HG03280 (cell line): ENCODE measurements at regions not wholly inside any gene's neighbourhood (a gene's known extent, or its start where the extent isn't known, plus 50 kb on each side); places are given as distances from the start of the nearest gene placed in this dataset.
"Not testable (repeated sequence)": the region's sequence is repeated elsewhere in the genome, so short reads cannot be mapped to it uniquely, and the experiment has no call there.

Experiments
- ATAC-seq: cut with Tn5 transposase; IDR thresholded peaks from one replicate; pipeline ENCODE4 v1.9.1; 2021; ENCODE audit warnings: mild to moderate bottlenecking, moderate library complexity; ENCODE audit not compliant: unreplicated experiment

DNA sequence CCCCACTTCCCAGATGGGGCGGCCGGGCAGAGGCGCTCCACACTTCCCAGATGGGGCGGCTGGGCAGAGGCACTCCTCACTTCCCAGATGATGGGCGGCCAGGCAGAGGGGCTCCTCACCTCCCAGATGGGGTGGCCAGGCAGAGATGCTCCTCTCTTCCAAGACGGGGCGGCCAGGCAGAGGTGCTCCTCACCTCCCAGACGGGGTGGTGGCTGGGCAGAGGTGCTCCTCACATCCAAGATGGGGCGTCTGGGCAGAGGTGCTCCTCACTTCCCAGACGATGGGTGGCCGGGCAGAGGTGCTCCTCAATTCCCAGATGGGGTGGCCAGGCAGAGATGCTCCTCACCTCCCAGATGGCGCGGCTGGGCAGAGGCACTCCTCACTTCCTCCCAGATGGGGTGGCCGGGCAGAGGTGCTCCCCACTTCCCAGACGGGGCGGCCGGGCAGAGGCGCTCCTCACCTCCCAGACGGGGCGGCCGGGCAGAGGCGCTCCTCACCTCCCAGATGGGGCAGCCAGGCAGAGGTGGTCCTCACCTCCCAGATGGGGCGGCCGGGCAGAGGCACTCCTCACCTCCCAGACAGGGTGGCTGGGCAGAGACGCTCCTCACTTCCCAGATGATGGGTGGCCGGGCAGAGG is 275.2 kb downstream of the LIPI start:
- not testable (repeated sequence) for ATAC-seq

DNA sequence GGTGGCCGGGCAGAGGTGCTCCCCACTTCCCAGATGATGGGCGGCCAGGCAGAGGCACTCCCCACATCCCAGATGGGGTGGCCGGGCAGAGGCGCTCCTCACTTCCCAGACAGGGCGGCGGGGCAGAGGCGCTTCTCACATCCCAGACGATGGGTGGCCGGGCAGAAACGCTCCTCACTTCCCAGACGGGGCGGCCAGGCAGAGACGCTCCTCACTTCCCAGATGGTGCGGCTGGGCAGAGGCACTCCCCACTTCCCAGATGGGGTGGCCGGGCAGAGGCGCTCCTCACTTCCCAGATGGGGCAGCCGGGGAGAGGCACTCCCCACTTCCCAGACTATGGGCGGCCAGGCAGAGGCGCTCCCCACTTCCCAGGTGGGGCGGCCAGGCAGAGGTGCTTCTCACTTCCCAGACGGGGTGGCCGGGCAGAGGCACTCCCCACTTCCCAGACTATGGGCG is 275.8 kb downstream of the LIPI start:
- ATAC-seq, result not testable (repeated sequence)

DNA sequence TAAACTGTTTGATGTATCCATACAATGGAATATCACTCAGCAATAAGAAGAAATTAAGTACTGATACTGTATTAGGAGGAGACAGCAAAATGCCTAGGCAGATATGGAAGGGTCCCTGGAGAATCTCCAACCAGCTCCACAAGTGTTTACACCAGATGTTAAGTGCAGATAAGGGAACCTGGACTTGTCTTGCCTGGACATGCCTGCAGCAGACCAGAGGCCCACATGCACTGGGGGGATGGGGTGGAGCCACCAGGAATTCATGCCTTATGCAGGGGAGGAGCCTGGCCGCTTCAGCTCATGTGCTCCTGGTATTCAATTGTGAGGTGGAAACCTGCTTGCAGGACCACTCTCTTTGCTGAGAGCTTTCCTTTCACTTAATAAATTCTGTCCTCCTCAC is 287.6 kb downstream of the LIPI start:
- not testable (repeated sequence) for ATAC-seq

- not testable (repeated sequence) for ATAC-seq
Observed at GRCh38 chr21:13921455-13921854, 289.3 kb downstream of the LIPI start.

DNA sequence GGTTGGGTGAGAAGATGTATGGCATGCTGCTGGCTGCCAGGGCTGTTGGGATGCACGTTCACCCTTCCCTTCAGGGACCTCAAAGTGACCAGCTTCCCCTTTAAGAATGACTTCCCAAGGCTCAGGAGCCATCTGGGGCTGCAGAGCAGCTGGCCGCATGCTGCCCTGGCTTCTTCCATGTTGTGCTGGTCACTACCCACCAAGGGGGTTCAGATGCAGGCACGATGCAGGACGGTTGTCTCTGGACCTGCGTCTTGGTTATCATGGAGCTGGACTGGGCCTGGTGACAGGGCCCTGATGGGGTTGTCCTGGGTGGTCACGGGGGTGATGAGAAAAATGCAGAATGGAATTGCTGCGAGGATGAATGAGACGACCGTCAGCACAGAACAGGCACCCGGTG is 297.8 kb downstream of the POTED start:
- not testable (repeated sequence) for ATAC-seq

GRCh38 chr21:13896596-13897247 is 287.1 kb downstream of the POTED start:
- not testable (repeated sequence) for ATAC-seq

GRCh38 chr21:13893617-13894016 is 284.0 kb downstream of the POTED start:
- ATAC-seq, result not testable (repeated sequence)

DNA sequence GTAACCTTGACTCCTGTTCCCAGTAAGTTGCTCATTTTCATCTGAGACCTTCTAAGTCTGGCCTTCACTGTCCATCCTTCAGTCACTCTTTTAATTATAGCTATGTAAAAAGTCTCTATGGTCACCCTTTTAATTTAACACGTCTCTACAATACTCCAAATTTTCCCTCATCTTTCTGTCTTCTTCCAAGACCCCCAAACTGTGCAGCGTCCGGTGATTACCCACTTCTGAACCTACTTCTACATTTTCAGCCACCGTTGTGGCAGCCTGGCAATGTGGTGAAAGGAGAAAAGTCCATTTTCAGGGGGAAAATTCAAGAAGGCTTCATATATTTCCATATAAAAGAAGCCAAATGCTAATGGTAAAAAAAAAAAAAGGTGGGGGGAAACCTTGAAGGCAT is 283.4 kb downstream of the POTED start:
- ATAC-seq, result not testable (repeated sequence)

GRCh38 chr21:13892146-13892751 is 282.7 kb downstream of the POTED start:
- not testable (repeated sequence) for ATAC-seq

DNA sequence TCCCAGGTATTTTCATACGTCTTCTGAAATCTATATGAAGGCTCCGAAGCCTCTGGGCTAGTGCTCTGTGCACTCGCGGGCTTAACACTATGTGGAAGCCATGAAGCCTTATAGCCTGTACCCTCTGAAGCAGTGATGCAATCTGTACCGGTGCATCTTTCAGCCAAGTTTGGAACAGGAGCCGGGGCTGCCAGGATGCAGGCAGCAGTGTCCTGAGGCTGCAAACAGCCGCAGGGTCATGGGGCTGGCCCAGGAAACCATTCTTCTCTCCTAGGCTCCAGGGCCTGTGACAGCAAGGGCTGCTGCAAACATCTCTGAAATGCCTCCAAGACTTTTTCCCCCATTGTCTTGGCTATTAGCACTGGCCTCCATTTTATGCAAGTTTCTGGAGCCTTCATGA is 279.6 kb downstream of the POTED start:
- ATAC-seq, result not testable (repeated sequence)

DNA sequence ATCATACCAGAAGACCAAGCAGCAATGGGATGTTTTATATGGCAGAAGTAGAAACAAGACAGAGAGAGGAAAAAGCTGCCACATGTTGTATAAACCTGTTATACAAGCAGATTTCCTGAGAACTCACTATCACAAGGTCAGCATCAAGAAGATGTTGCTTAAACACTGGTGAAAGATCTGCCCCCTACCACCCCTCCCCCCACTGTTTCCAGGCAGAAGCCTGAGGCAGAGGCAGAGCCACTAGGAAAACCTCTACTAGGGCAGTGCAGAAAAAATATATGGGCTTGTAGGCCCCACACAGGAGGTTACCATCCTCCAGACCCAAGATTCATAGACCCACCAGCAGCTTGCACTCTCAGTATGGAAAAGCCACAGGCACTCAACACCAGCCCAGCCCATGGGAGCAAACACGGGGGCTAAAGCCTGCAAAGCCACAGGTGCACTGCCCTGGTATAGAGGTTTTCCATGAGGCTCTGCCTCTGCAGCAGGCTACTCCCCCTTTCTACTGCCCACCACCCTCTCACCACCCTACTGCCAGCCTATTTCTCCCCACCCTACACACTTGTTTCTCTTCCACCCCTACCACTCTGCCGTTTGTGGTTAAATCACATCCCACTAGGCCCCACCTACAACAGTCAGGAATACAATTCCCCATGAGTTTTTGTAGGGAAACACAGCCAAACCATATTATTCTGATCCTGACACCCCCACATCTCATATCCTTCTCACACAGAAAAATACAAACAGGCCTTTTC is 274.2 kb downstream of the POTED start:
- ATAC-seq, result not testable (repeated sequence)

DNA sequence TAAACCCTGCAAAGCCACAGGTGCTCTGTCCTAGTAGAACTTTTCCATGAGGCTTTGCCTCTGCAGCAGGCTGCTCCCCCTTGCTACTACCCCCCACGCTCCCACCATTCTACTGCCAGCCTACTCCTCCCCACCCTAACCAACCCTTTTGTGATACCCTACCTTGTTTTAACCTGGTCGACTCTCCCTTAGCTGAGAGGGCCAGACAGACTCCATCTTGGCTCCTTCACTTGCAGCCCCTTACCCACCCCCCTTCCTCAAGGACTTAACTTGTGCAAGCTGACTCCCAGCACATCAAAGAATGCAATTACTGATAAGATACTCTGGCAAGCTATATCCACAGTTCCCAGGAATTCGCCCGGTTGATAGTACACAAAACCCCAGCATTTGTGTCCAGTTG is 267.9 kb downstream of the POTED start:
- ATAC-seq, result not testable (repeated sequence)

DNA sequence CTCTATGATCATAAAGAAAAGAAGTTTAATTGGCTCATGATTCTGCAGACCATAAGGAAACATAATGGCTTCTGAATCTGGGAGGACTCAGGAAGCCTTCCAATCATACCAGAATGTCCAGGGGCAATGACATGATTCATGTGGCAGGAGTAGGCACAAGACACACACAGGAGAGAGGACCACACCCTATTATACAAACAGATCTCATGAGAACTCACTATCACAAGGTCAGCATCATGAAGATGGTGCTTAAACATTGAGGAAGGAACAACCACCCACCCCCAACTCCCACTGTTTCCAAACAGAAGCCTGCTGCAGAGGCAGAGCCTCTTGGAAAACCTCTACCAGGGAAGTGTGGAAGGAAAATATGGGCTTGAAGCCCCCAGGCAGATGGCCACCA is 267.4 kb downstream of the POTED start:
- not testable (repeated sequence) for ATAC-seq

GRCh38 chr21:13874001-13874400 is 264.4 kb downstream of the POTED start:
- not testable (repeated sequence) for ATAC-seq

GRCh38 chr21:13854638-13855037 is 245.1 kb downstream of the POTED start:
- ATAC-seq, result no peak

DNA sequence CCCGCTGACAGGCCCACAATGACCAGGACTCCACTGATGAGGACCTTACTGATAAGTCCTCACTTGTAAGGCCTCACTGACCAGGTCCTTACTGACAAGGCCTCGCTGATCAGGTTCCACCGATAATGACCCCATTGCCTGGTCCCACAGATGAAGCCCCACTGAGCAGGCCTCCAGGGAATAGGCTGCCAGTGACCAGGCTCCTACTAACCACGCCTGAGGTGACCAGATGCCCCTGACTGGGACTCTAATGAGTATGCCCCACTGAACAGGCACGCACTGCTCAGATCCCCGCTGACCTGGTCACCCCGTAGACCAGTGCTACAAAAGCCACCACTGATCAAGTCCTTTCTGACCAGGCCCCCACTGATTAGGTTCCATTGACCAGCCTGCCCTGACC is 241.2 kb downstream of the POTED start:
- ATAC-seq, result not testable (repeated sequence)

DNA sequence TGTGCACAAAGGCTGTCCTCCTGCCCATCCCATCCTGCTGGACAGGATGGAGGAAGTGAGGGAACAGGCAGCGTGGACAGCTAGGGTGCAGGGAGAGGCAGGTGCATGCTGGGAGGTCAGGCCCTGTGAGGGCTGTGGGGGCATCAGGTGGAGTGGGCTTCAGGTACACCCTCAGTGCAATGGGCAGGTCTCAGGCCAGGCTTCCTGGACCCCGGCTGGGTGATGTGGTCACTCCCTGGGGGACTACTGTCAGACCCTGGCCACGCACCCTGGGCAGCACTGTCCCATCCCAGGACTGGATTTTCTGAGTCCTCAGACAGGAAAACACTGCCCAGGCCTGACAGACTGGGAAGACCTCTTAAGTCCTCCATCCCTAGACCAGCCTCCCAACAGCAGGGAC is 239.9 kb downstream of the POTED start:
- not testable (repeated sequence) for ATAC-seq

DNA sequence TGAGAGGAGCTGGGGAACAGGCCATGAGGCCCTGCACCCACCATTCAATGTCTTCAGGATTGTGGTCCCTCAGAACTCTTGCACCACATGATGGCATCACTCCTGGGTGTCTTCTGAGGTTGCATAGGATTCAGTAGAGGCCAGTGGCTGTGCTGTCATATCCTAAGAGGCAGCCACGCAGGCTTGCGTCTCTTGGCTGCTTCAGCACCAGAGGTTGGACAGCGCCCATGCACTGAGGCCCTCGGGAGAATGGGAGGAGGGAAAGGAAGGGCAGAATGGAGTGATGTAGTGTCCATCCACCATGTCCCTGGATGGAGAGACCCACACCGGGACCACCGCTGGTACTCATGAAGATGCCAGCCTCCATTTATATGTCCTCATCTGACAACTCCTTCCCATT is 237.1 kb downstream of the POTED start:
- not testable (repeated sequence) for ATAC-seq

DNA sequence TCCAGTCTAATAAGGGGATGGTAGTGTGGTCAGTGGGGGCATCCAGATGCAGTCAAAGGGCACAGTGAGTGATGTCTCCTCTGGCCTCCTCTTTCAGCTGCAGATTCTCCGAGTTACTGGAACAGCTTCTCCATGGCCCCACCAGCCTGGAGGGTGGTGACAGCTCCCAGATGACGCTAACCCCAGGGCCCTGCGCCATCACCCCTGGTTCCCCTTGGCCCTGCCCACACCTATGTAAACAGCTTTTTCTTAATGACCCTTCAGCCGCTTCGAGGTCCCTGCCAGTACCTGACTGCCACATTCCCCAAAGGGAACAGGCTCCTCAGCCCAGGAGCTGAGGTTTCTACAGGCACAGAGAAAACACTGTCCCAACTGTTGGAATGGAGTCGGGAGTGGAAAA is 235.0 kb downstream of the POTED start:
- not testable (repeated sequence) for ATAC-seq

- ATAC-seq, result not testable (repeated sequence)
Observed at GRCh38 chr21:13843081-13843480, 233.5 kb downstream of the POTED start.

DNA sequence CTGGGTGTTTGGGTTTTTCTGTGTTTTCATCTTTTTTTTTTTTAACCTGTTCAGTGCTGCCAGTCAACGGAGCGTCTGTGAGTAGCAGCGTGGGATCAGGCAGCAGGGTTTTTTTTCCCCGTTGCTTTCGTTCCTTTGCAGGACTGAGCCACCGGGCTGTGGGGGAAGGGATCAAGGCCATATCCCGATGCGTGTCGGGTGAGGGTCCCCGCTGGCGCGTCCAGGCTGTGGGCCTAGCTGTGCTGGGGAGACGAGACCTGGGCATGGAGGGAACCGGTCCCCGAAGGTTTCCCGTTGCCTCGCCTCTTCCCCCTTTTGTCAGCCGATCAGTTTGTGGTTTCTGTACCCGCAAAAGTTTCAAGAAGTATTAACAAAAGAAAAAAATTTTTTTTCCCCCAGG is 218.1 kb downstream of the POTED start:
- ATAC-seq, result not testable (repeated sequence)
